ENCODE measurements at regions not wholly inside any gene's neighbourhood (a gene's known extent, or its start where the extent isn't known, plus 50 kb on each side); places are given as distances from the start of the nearest gene placed in this dataset.

DNA sequence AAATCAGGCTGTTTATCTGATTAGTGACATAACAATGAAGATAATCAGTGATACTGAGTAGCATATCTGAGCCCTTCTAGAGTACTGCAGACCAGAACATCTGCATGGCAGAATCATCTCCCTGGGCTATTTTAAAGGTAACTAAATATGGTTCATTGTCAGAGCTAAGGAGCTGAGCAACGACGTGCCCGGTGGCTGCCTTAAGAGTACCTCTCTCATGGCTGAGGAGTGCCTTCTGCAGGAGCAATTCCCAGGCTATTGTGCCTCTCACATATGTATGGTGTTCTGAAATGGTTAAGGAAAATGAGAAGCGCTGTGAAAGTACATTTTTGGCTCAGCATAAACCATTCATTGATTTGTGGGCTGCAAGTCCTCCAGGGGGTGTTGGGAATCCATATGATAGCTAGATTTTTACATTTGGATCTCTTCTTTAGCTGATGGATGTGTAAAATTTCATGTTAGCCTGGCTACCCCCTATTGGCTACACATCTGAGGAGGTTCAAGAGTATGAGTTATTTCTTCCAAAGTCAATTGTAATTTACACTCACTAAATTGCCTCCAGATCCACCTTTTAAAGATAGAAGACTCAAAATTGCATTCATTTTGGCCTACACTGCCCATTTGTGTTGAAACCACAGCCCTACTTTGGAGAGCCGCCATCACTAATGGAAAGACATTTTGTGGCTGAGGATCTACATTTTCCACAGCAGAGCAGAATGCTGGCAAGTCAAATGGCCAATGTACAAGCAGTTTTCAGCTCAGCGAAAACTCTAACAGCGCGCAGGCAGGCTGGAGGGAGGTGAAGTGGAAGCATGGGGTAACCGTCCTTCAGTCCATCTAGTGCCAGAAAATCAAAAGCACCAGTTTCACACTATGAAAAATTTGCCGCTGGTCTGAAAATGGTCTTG is 198.0 kb downstream of the SIM1 start:
- DNase-seq = no peak

DNA sequence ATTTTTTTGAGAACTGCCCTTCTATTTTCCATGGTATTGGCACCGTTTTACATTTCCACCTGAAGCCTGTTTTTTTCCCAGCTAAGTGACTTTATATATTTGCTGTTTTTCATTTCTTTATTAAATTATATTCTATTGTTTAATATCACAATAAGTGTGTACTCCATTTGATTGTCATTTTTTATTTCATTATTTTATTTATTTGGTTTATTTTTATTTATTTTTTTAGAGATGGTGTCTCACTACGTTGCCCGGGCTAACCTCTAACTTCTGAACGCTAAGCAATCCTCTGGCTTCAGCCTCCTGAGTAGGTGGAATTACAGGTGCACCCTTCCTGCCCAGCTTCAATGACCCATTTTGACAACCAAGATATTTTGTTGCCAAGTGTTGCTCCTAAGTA is 202.6 kb downstream of the SIM1 start:
- DNase-seq = no peak

DNA sequence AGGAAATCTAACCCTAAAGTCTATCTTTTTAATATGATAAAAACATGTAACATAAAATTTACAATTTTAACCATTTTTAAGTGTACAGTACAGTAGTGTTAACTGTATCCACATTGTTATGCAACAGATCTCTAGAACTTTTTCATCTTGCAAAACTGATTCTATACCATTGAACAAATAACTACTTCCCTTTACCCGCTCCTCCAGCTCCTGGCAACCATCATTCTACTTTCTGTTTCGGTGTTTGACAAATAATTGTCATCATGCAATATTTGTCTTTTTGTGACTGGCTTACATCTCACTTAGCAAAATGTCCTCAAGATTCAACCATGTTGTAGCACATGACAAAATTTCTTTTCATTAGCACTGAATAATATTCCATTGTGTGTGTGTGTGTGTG is 203.2 kb downstream of the SIM1 start:
- DNase-seq = no peak

DNA sequence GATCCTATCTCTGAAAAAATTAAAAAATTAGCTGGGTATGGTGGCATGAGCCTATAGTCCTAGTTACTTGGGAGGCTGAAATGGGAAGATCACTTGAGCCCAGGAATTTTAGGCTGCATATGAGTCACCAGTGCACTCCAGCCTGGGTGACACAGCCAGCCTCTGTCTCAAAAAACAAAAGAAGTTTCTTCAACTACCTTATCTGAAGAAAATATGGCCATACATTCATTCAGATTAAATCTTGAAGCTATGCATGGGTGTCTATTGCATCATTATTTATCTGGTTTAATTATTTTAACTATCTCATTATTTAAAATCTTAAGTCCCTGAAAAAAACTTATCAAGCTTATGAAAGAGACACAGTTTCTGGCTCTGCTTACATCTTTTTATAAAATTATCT is 204.1 kb downstream of the SIM1 start:
- DNase-seq = no peak

GRCh38 chr6:100259865-100260264 is 204.9 kb downstream of the SIM1 start:
- DNase-seq = no peak

- DNase-seq = peak; percentile 15 to 27
Observed at GRCh38 chr6:100258752-100259151, 206.0 kb downstream of the SIM1 start.

- peak; percentile 82 to 86 for DNase-seq
Observed at GRCh38 chr6:100257793-100258395, 206.8 kb downstream of the SIM1 start.

DNA sequence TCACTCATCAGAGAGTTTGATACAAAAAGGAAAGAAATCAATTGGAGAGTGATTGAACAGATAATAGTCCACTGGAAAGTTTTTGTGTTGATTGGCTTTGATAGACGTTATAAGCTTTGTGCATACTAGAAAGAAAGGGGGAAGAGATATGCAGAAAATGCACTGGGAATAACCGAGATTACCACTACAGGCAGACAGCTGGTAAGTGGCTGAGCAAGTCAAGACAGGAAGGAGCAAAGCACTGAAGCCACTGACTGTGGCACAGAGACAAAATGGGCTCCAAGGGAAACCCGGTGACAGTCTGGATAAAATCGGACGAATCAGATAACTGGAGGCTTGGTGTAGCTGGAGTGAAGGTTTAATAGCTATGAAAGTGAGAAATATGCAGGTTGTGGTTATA is 209.0 kb downstream of the SIM1 start:
- DNase-seq = no peak

DNA sequence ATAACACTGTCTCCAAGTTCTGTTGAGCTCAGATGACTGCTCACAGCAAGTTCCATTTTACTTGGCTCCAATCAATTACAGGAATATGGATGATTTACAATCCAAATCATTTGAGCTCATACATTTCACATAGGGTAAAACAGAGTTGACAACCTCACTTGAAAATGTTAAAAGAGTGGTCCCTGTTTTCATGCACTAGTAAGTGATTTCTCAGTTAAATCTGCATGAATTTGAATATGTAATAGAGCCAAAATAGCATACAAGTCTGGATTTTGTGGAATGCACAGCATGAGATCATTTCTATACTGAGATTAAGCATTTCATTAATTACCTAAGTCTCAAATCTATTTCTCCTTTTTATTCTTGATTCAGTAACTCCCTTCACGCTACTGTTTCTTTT is 217.6 kb downstream of the SIM1 start:
- DNase-seq = no peak

DNA sequence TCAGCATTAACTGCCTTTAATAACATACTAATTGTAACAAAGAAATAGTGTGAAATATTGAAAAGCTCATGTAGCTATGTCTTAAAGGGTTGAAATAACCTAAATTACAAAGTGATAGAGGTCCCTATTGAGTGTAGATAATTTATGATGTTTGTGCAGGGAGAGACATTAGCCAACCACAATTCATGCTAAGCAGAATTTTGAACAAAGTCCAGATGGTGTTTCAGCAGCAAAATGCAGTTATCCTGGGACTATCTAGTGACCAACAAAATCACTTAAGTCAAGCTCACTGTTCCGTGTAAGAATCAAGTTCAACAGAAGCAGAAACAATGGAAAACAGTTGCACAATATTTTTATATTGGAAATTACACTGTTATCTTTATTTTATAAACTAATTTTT is 218.5 kb downstream of the SIM1 start:
- no peak for DNase-seq

- DNase-seq = no peak
Observed at GRCh38 chr6:100240798-100241197, 223.9 kb downstream of the SIM1 start.

- DNase-seq = no peak
Observed at GRCh38 chr6:100237821-100238220, 226.9 kb downstream of the SIM1 start.

DNA sequence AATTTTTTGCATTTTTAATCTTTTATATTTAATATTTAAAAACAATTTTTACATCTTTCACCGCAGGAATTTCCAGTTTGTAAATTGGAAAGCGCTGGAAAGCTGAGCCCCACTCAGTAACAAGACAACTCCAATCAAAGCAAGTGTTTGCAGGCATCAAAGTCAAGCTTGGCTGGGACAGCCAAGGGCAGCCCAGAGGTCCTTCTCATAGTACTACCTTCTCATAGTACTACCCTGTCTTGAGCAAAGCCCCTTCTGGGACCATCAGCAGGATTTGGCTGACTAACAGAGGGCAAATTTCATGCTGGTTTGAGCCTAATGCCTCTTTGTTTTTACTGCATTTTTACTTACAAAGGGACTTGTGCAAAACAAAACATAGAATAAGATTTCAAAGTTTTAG is 228.3 kb downstream of the SIM1 start:
- no peak for DNase-seq

GRCh38 chr6:100235631-100236030 is 229.1 kb downstream of the SIM1 start:
- DNase-seq = no peak

- no peak for DNase-seq
Observed at GRCh38 chr6:100234625-100235024, 230.1 kb downstream of the SIM1 start.

- no peak for DNase-seq
Observed at GRCh38 chr6:100232781-100233573, 231.7 kb downstream of the SIM1 start.

DNA sequence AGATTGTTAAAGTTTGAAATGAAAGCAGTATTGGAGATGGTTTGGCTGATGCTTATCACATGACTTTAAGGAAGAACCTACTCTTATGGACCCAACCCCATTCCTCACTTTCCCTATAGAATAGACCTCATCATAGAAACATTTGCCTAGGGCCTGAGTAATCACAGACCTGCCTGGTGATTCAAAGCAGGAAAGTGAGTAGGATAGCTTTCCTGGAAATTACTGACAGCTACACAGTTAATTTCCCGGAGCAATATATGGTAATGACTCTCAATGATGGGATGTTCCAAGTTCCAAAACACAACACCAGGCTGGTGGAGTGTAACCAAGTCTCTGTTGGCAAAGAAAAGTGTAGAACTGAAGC is 233.8 kb downstream of the SIM1 start:
- no peak for DNase-seq

GRCh38 chr6:100230115-100230952 is 234.4 kb downstream of the SIM1 start:
- no peak for DNase-seq

DNA sequence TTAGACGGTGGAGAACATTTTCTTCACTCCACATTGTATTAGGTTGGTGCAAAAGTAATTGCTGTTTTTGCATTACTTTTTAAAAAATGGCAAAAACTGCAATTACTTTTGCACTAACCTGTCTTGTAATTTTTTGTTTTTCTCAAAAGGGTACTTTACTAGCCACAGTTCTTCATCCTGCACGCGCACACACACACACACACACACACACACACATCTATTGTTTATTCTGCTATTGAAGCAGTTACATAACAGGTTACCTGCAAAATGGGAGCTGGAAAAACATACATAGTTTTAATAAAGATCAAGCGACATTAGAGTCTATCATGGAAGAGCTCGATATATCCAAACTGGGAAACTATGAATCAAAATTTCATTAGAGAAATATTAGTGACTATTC is 235.2 kb downstream of the SIM1 start:
- no peak for DNase-seq

DNA sequence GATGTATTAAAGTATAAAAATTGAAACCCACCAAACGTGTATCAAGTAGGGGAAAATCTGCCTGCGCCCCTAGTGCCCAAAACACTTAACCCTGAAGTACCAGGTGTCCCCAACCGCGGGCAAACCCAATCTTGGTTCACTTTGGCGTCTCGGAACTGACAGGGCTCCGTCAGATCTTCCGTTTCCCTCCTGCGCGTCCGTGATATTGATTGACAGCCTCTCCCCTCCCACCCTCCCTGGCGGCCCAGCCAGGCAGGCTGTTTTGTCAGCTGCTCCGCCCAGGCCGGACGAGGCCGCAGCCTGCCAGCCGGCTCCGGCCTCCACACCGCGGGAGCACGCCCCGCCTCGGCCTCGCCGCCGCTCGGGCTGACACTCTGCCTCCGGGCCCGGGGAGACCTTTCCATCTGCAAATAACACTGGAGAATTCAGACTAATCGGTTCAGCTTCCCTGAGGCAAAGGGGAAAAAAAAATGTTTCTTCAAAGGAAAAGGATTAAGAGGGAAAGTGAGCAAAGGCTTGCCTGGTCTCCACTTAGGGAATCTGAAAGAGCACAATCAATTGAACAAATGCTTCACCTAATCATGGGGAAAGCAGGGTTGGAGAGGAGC is 234.9 kb upstream of the MCHR2 start:
- peak; percentile 62 to 72 for DNase-seq

- DNase-seq = peak in 1 of 2 experiments; percentile 43
Observed at GRCh38 chr6:100228437-100228833, 234.4 kb upstream of the MCHR2 start.

DNA sequence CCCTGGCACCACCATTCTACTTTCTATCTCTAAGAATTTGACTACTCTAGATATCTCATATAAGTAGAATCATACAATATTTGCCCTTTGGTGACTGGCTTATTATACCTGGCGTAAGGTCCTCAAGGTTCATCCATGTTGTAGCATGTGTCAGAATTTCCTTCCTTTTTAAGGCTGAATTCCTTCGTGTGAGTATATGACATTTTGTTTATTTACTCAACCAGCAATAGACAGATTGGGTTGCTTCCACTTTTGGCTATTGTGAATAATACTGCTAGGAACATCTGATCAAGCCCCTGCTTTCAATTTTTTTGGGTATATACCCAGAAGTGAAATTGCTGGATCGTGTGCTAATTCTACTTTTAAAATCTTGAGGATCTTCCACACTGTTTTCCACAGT is 232.8 kb upstream of the MCHR2 start:
- no peak for DNase-seq

Data from Kasumi-1 (cell line).